Loucy (cell line): ENCODE measurements at regions not wholly inside any gene's neighbourhood (a gene's known extent, or its start where the extent isn't known, plus 50 kb on each side); places are given as distances from the start of the nearest gene placed in this dataset.
"Not testable (repeated sequence)": the region's sequence is repeated elsewhere in the genome, so short reads cannot be mapped to it uniquely, and the experiment has no call there.

ENCODE experiments used
- H2AFZ ChIP-seq: fragments of 200-600 bp; sonication (generic); 2 replicates; pipeline ENCODE4 v1.6.0; 2016; ENCODE audit warnings: antibody characterized with exemption, mild to moderate bottlenecking, low read length, moderate library complexity
- H3F3A ChIP-seq: fragments of 200-600 bp; 2 replicates; pipeline ENCODE4 v1.6.0; 2016; ENCODE audit warnings: antibody characterized with exemption, low read depth, mild to moderate bottlenecking
- H3K27me3 ChIP-seq: fragments of 200-600 bp; sonication (generic); 2 replicates; pipeline ENCODE4 v1.6.1; 2014; ENCODE audit warnings: low read length, mild to moderate bottlenecking; ENCODE audit not compliant: insufficient read depth, poor library complexity, severe bottlenecking
- H3K36me3 ChIP-seq: fragments of 200-600 bp; sonication (generic); 2 replicates; pipeline ENCODE4 v1.6.1; 2016; ENCODE audit warnings: low read length; ENCODE audit not compliant: insufficient read depth
- H3K4me1 ChIP-seq: fragments of 200-600 bp; sonication (generic); 2 replicates; pipeline ENCODE4 v1.5.1; 2014; ENCODE audit warnings: low read length, mild to moderate bottlenecking; ENCODE audit not compliant: insufficient read depth, poor library complexity, severe bottlenecking
- H3K4me2 ChIP-seq: fragments of 200-600 bp; sonication (generic); 2 replicates; pipeline ENCODE4 v1.6.0; 2014; ENCODE audit warnings: antibody characterized with exemption, low read length, low read depth, mild to moderate bottlenecking; ENCODE audit not compliant: poor library complexity, severe bottlenecking
- H3K4me3 ChIP-seq: fragments of 200-600 bp; sonication (generic); 2 replicates; pipeline ENCODE4 v1.5.1; 2014; ENCODE audit warnings: low read length, mild to moderate bottlenecking, mixed read lengths; ENCODE audit not compliant: poor library complexity, severe bottlenecking
- H3K79me2 ChIP-seq: fragments of 200-600 bp; sonication (generic); 2 replicates; pipeline ENCODE4 v1.6.1; 2014; ENCODE audit warnings: low read length; ENCODE audit not compliant: insufficient read depth
- H3K9ac ChIP-seq: fragments of 200-600 bp; sonication (generic); 2 replicates; pipeline ENCODE4 v1.6.0; 2014; ENCODE audit warnings: mild to moderate bottlenecking, low read depth, low read length, moderate library complexity; ENCODE audit not compliant: poor library complexity, severe bottlenecking
- H3K9me2 ChIP-seq: fragments of 200-600 bp; sonication (generic); replicated peaks from 2 replicates; pipeline ENCODE4 v1.6.1; 2016; ENCODE audit warnings: low read depth, low read length, mixed read lengths
- H3K9me3 ChIP-seq: fragments of 200-600 bp; sonication (generic); 2 replicates; pipeline ENCODE4 v1.6.1; 2014; ENCODE audit warnings: mild to moderate bottlenecking, antibody characterized with exemption, low read length, low read depth; ENCODE audit not compliant: insufficient read depth
- H4K20me1 ChIP-seq: fragments of 200-600 bp; sonication (generic); 2 replicates; pipeline ENCODE4 v1.6.0; 2014; ENCODE audit warnings: antibody characterized with exemption, low read length, mild to moderate bottlenecking; ENCODE audit not compliant: insufficient read depth, poor library complexity, severe bottlenecking

GRCh38 chr16:88156640-88157283 lies 205.5 kb downstream of the BANP start:
- not testable (repeated sequence) for H3K27me3 ChIP-seq, H3K9me3 ChIP-seq, H3K36me3 ChIP-seq, H3K9me2 ChIP-seq, H3F3A ChIP-seq, H2AFZ ChIP-seq, H4K20me1 ChIP-seq, H3K4me3 ChIP-seq, H3K79me2 ChIP-seq, H3K4me2 ChIP-seq, H3K9ac ChIP-seq, H3K4me1 ChIP-seq

GRCh38 chr16:88157686-88158085 lies 206.5 kb downstream of the BANP start:
- not testable (repeated sequence) for H3K4me2 ChIP-seq, H2AFZ ChIP-seq, H4K20me1 ChIP-seq

GRCh38 chr16:88158256-88159045 lies 207.2 kb downstream of the BANP start:
- not testable (repeated sequence) for H3K4me1 ChIP-seq, H4K20me1 ChIP-seq, H3K9me3 ChIP-seq, H3K4me3 ChIP-seq, H3K4me2 ChIP-seq, H3K79me2 ChIP-seq, H3K27me3 ChIP-seq, H3F3A ChIP-seq, H3K9me2 ChIP-seq, H3K9ac ChIP-seq, H3K36me3 ChIP-seq, H2AFZ ChIP-seq

More at GRCh38 chr16:88157686-88158085, 206.5 kb downstream of the BANP start:
- not testable (repeated sequence) for H3K4me3 ChIP-seq, H3K9ac ChIP-seq, H3K27me3 ChIP-seq, H3K36me3 ChIP-seq, H3K79me2 ChIP-seq, H3K9me2 ChIP-seq, H3K9me3 ChIP-seq, H3K4me1 ChIP-seq, H3F3A ChIP-seq

GRCh38 chr16:88159046-88159896 lies 208.0 kb downstream of the BANP start:
- H3K36me3 ChIP-seq, H2AFZ ChIP-seq, H3K9ac ChIP-seq, H3K27me3 ChIP-seq, H3K4me1 ChIP-seq, H3K9me3 ChIP-seq, H4K20me1 ChIP-seq, H3K4me3 ChIP-seq, H3K9me2 ChIP-seq, H3K4me2 ChIP-seq, H3F3A ChIP-seq, H3K79me2 ChIP-seq: not testable (repeated sequence)

- not testable (repeated sequence) for H3K4me1 ChIP-seq, H3K4me3 ChIP-seq, H4K20me1 ChIP-seq
These were observed 208.7 kb downstream of the BANP start for GRCh38 chr16:88159897-88160335.

GRCh38 chr16:88161191-88161590 lies 210.0 kb downstream of the BANP start:
- not testable (repeated sequence) for H3K4me2 ChIP-seq

More at GRCh38 chr16:88159897-88160335, 208.7 kb downstream of the BANP start:
- not testable (repeated sequence) for H3K9me2 ChIP-seq, H2AFZ ChIP-seq, H3F3A ChIP-seq, H3K4me2 ChIP-seq, H3K9ac ChIP-seq, H3K79me2 ChIP-seq, H3K27me3 ChIP-seq, H3K36me3 ChIP-seq, H3K9me3 ChIP-seq

GRCh38 chr16:88161623-88162275 lies 210.5 kb downstream of the BANP start:
- H3K4me1 ChIP-seq, H3K4me3 ChIP-seq, H3K4me2 ChIP-seq, H3K79me2 ChIP-seq, H3K36me3 ChIP-seq, H4K20me1 ChIP-seq, H3F3A ChIP-seq, H3K9ac ChIP-seq, H3K9me2 ChIP-seq, H3K27me3 ChIP-seq, H3K9me3 ChIP-seq, H2AFZ ChIP-seq: not testable (repeated sequence)

More at GRCh38 chr16:88161191-88161590, 210.0 kb downstream of the BANP start:
- not testable (repeated sequence) for H3K36me3 ChIP-seq, H3K4me1 ChIP-seq, H3K9me3 ChIP-seq, H4K20me1 ChIP-seq, H3K9me2 ChIP-seq, H3K9ac ChIP-seq, H3K27me3 ChIP-seq, H3K4me3 ChIP-seq, H2AFZ ChIP-seq, H3K79me2 ChIP-seq, H3F3A ChIP-seq
